HG03045 (cell line): ENCODE measurements at regions not wholly inside any gene's neighbourhood (a gene's known extent, or its start where the extent isn't known, plus 50 kb on each side); places are given as distances from the start of the nearest gene placed in this dataset.
"Not testable (repeated sequence)": the region's sequence is repeated elsewhere in the genome, so short reads cannot be mapped to it uniquely, and the experiment has no call there.

Experiments used
- ATAC-seq: cut with Tn5 transposase; IDR thresholded peaks from one replicate; pipeline ENCODE4 v1.9.1; 2021; ENCODE audit warnings: mild to moderate bottlenecking, moderate library complexity; ENCODE audit not compliant: unreplicated experiment

DNA sequence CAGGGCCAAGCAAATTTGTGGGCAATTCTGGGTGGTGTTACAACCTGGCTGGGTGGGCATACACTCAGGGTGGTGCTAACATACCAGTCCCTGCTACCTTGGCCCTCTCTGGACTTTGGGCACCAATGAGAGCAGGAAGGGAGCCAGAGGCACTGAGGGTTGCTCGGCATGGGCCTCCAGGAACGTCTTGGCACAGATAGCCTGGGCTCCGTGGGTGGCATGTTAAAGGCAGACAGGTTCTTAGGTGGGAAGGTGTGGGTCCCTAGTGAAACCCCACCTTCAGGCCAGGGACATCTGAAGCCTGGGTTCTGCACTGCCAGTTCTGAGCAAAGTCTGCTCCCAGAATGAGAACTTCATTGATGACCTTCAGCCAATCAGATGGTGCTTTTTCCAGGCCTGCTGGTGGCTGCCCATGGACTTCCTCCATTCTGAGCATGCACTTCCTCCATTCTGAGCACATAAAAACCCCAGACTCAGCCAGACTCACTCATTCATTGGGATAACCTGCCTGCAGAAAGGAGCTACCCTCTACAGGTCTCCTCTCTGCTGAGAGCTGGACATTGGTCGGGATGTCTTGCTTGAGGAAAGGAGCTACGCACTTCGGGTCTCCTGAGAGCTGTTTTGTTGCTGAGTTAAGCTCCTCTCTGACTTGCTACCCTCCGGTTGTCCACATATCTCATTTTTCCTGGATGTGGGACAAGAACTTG is 2567.1 kb downstream of the PCDH9 start:
- no peak for ATAC-seq

DNA sequence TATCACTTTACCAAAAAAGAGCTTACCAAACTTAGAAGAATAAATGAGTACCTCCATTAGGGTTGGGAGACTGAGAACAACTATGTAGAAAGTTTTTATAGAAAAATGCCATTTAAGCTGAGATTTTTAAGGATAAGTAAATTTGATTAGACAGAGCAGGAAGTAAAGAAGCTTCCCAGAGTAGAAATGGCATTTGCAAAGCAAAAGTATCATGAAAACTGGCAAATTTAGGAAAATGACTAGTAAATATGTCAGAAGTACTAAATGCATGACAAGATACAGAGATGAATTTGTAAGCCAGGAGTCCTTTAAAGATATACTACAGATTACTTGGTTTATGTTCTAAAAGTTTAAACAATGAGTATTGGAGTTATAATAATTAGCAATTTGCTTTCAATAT is 2581.8 kb downstream of the PCDH9 start:
- ATAC-seq, result no peak

DNA sequence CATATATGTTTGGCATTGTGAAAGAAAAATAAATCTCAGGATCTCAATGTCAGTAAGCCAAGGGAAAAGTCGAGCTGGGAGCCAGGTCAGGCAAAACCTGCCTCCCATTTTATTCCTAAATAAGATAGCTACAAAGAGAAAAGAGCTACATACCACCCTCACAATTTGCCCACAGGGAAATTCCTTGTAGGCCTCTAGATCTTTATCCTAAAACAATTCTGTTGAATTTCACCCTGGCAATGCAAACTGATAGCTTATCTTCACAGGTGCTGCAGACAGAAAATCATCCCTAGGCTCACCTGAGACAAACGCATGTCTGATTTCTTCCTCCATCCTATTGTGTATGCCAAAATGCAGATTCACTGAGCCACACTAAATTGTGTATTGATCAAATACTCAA is 2587.1 kb downstream of the PCDH9 start:
- ATAC-seq, result no peak

DNA sequence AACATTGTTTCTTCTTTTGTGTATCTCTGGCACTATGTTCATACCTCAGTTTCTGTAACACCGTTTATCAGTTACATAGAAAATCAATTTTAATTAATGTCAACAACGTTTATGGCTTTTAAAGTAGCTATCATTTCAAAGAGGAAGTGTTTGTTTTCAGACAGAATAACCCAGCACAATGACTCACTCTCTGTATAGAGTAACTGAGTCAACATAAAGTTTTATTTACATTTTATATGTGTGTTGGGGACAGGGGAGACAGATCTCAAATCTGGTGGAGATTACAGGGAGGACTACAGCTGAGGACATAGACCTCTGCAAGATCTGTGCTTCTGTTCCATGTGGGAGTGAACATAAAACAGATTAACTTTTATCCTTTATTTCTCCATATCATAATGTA is 2590.1 kb downstream of the PCDH9 start:
- no peak for ATAC-seq

DNA sequence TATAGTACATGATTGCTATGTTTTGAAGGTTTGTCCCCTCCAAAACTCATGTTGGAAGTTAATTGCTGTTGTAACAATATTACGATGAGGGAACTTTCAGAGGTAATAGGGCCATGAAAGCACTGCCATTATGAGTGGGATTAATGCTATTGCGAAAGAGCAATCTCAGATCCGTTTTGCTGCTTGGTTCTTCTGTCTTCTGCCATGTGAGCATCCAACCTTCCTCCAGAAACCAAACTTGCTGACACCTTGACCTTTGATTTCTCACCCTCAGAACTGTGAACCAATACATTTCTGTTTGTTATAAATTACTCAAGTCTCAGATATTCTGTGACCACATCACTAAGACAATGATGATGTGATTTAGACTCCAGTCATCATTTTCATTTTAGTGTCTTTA is 2590.9 kb downstream of the PCDH9 start:
- ATAC-seq, result no peak

DNA sequence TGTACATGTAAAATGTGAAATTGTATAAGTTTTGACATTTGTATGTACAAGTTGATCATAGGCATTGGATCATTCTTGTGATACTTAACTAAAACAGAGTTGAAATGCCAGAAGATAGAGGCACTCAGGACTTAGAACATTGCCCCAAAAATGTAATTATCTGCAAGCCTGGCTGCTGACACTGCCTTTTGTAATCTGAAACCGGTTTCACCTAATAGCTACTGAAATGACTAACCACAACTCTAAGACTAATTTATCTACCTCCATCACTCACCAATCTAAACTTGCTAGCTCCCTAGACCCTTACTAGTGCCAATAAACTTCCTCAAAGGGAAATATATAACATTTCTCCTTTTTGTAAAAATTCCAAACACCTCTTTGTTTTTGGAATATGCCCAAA is 2596.2 kb downstream of the PCDH9 start:
- no peak for ATAC-seq

DNA sequence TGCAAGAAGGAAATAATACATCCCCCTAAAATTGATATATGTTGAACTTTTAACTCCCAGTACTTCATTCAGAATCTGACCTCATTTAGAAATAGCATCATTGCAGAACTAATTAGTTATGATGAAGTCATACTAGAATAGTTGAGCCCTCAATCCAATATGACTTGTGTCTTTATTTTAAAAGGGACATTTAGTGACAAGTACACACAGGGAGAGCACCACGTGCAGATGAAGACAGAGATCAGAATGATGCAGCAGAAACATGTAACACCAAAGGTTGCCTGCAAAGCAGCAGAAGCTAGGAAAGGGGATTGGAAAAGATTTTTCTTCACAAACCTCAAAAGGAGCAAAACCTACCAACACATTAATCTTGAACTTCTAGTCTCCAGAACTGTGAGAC is 2602.5 kb downstream of the PCDH9 start:
- no peak for ATAC-seq

DNA sequence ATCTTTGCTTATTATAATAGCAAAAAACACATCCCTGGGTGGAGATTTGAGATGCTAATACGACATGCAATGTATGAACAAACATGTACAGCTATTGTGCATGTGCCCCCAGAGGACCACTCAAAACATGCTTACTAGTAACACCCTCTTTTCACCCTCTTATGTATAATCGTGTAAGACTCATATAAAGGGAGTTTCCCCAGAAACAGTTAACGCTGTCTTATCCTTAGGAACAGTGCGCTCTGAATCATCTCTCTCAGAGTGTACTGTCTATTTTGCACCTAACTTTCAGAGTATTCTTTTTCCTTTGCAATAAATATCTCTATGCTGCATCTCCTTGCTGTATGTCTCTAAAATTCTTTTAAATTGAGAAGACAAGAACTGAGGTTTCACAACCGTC is 2604.0 kb downstream of the PCDH9 start:
- ATAC-seq, result no peak

DNA sequence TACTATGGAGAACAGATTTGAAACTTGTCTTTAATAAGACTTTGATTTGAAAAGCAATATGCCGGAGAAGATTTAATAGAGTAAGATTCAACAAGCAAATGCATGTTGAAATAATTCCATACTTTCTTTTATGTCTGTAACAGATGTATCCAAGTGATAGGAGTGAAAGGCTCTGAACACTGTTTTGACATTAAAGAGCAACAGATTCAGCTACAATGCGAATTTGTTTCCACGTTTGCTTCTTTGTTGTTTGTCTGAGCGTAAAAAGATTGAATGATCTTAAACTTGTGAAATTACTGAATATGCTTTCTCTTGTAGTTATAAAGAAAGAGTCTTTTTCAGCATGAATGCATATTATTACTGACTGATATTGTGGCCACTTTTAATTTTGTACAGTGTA is 2612.9 kb downstream of the PCDH9 start:
- no peak for ATAC-seq

DNA sequence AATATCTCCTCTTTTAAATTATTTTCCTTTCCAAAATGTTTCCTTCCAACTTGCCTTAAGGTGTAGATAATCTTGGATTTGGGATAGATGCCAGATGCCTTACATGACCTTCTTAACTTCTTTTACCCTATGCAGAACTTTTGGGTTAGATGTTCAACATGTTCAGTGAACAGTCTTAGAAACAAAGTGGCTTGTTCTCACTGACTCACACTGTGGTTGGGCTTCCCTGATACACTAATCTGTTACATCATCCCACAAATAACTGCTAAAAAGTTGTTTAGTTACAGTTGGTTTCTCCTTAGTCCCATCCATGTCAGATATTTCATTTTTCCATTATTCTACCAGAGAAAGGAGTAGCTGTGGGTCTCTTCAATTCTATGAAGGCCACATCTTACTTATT is 2638.2 kb downstream of the PCDH9 start:
- ATAC-seq, result no peak

DNA sequence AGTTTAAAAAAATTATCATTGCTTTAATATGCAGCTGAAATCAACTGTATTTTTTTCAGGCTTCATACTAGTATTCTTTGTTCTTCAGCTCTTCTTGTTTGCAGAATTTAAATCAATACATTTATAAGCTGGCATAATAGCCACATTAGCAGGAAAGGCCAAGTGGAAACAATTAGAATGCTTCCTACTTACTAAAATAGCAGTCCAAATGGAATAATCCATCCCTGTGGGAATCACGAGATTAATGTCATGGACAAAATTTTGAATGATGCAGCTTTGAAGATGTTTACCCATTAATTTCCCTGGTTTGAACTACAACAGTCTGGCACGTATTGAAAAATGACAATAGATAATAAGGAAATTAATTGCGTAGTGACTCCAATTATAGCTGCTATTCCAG is 2650.8 kb downstream of the PCDH9 start:
- no peak for ATAC-seq

DNA sequence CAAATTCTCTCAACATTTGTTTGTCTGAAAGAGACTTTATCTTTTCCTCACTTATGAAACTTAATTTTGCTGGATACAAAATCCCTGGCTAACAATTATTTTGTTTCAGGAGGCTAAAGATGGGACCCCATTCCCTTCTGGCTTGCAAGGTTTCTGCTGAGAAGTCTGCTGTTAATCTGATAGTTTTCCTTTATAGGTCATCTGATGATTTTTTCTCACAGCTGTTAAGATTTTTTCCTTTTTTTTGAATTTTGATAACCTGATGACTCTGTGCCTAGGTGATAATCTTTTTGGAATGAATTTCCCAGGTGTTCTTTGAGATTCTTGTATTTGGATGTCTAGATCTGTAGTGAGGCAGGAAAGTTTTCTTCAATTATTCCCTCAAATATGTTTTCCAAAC is 2661.4 kb downstream of the PCDH9 start:
- no peak for ATAC-seq

DNA sequence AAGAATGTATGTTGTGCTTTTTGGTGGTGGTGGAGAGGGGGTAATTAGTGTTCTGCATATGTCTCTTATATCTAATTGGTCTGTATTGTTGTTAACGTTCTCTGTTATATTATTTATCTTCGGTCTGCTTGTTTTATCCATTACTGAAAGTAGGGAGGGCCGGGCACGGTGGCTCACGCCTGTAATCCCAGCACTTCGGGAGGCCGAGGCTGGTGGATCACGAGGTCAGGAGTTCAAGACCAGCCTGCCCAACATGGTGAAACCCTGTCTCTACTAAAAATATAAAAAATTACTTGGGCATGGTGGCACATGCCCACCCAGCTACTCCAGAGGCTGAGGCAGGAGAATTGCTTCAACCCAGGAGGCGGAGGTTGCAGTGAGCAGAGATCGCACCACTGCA is 2672.1 kb downstream of the PCDH9 start:
- not testable (repeated sequence) for ATAC-seq

DNA sequence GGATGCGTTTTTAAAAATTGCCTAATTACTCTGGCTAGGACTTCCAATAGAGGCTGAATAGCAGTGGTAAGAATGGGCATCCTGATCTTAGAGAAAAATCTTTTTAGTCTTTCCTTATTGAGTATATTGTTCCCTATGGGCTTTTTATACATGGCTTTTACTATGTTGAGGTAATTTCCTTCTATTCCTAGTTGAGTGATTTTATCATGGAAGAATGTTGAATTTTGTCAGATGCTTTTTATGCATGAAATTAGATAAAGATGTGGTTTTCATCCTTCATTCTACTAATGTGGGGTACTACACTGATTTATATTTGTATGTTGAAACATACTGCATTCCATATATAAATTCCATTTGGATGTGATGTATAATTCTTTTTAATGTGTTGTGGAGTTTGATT is 2673.8 kb downstream of the PCDH9 start:
- ATAC-seq, result no peak

DNA sequence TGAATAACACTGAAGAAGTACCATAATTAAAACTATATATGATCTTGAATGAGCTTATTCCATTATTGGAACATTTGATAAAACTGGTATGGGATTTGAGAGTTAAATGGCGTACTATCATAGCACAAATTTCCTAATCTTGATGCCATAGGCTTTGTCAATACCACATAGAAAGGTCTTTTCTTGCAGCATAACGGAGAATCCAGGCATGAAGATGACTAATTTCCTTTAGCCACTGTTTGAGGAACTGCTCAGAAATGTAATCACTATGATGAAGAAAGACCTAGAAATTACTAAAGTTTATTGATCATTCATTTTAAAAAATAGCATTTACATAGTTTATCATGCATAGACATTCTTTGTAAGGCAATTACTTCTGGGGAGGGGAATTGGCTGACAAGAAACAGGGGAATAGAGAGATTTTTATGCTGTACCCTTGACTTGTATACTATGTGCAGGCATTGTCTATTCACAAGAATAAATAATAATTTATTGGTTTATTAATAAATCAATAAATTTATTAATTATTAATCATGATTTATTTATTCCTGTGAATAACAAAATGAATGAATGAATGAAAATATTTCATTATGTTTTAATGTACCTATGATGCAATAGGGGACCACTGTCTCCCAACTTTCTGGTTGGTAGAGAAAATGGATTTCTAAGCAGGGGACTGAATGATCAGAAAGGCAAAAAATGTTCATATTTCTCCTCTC is 2676.6 kb downstream of the PCDH9 start:
- ATAC-seq, result no peak

DNA sequence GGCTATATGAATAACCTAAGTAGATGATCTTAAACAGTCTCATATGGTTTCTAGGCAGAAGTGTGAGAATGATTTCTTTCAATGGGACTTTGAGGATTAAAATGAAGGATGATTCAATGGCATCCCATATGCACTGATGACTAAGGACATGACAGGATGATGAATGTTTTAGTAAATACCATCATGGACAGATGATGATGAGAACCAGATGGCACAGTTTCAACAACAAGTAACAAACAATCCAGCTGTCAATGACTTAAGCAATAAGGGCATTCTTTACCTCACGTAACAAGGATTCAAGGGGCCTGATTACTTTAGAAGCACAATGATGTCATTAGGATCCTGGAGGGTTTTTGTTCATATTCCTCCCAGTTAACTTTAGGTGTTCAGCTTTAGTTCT is 2678.4 kb downstream of the PCDH9 start:
- ATAC-seq, result no peak

DNA sequence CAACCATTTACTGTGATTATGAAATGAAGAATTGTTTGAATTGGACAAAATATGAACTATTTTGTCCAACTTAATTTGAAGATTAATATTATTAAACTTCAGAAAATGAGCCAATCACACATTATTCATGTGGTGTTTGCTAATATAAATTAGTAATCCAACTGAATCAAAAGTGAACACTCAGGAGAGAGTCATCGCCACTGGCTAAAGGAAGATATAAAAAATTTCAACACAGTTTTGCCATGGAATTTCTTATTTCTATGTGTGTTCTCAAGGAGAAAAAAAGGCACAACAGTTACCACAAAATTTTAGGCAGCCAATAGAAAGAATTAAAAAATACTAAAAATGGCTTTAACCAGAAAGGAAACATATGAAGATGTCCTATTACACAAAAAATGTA is 2683.8 kb downstream of the PCDH9 start:
- ATAC-seq, result no peak

DNA sequence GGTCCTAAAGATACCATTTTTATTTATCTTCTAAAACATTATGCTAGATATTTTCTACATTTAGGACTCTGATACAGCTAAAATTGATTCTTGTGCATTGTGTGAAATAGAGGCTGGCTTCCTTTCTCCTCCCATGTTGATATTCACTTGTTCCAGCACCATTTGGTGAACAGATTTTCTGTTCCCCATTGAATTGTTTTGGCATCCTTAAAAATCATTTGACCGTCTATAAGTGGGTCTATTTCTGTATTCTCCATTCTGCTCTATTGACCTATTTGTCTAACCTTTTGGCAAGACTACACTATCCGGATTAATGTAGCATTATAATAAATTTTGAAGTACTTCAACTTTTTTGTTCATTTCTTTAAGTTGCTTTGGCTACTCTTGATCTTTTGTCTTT is 2689.2 kb downstream of the PCDH9 start:
- no peak for ATAC-seq

DNA sequence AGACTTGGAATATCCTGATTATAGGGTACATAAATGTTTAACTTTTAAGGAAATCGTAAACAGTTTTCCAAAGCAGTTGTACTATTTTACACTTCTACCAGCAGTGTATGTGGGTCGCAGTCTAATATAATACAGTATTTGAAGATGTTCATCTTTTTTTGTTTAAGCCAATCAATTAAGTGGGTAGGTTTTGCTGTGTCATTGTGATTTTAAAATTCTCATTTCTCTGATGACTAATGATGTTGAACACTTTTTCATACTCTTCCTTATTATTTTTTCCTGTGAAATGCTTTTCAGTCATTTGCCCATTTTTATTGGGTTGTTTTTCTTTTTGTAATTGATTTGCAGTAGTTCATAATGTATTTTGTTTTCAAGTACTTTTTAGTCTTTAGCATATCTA is 2689.7 kb downstream of the PCDH9 start:
- no peak for ATAC-seq

DNA sequence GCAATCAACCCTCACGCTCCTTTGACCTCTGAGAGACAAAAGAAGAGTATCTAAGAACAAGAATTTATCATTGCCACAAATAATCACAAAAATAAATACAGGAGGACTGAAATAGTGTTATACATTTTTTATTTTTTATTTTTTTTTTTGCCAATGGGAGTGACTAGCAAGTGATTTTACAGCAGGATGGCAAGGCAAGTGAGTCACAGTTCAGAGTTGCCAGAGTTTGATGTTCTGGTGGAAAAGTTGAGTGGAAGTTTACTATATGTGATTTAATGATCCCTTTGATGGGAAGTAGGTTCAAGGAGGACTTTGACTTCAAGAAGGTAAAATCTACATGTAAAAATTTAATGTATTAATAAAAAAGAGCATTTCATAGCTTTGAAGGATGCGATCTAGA is 2691.4 kb downstream of the PCDH9 start:
- ATAC-seq, result no peak

DNA sequence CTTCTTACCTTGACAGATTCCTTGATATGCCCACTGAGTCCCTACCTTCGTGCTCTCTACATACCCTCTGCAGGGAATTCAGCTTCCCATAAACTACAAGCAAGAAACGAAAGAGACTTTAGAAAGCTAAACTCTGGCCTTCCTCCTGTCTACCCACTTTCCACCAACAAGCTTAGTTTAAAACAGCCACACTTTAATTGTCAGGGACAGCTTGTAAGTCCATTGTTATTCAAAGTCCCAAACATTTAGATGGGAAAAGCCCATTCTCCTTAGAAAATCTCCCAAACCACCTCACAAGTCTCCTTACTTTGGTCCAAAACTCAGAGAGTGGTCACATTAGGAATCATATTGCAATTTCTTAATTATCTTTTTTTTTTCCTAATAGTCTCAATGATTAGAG is 2695.8 kb downstream of the PCDH9 start:
- ATAC-seq, result no peak

DNA sequence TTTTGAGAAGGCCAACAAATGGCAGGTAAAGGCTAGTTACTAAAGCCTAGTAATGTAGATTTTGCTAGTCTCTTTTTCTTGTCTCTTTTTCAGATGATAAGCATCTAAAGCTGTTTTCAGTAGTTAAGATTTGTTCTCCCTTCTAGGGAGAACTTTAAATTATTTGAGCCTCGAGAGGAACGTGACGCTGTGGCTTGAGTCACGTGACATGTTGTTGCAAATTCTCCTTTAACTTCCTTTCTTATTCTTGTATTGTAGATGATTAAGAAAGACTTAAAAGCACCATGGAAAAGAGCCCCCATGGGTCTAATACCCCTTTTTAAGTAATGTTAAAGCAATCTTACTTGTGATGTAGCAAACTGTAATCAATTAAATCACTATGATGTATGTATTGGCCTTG is 2698.7 kb downstream of the PCDH9 start:
- no peak for ATAC-seq
